ENCODE measurements at regions not wholly inside any gene's neighbourhood (a gene's known extent, or its start where the extent isn't known, plus 50 kb on each side); places are given as distances from the start of the nearest gene placed in this dataset.

DNA sequence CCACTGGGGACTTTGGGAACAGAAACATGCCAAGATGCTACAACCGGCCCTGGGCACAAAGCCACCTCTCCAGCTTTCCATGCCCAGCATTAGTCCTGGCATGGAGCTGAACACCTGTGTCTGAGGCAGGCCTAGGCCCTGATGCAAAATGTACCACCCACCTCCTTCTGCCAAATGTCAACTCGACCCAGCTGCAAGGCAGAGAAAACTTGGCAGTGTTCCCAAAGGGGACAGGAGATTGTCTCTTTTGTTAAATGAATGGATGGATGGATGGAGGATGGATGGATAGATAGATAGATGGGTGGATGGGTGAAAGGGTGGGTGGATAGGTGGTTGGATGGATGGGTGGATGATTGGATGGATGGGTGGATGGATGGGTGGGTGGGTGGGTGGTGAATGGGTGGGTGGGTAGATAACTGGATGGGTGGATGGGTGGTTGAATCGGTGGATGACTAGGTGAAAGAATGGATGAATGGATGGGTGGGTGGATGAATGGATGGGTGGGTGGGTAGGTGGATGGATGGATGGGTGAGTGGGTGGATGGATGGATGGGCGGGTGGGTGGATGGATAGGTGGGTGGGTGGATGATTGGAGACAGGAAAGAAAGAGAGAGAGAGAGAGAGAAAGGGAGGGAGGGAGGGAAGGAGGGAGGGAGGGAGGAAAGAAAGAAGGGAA is 73.4 kb upstream of the TNRC6C start:
- Histone ChIP-seq H3K27ac (ENCODE audit: insufficient read depth, low read length, poor library complexity, severe bottlenecking) (peak overlapping the region; percentile 95), H3K36me3 (ENCODE audit: control insufficient read depth, insufficient read depth, low read length) (no peaks in the 10 kb centered on the region), H3K9me3 (ENCODE audit: control insufficient read depth, low read length) (no peaks in the 10 kb centered on the region), H3K27me3 (replicated peaks; ENCODE audit: control insufficient read depth, insufficient read depth, low read length, poor library complexity, severe bottlenecking) (no peaks in the 10 kb centered on the region), H3K4me1 (ENCODE audit: control insufficient read depth, insufficient read depth, low read length, poor library complexity, severe bottlenecking) (peaks cover 48% of the 10 kb centered on the region), H3K4me3 (ENCODE audit: insufficient read depth, low read depth, low read length, poor library complexity, severe bottlenecking) (no peak overlapping the region)
- DNase-seq = no peak

DNA sequence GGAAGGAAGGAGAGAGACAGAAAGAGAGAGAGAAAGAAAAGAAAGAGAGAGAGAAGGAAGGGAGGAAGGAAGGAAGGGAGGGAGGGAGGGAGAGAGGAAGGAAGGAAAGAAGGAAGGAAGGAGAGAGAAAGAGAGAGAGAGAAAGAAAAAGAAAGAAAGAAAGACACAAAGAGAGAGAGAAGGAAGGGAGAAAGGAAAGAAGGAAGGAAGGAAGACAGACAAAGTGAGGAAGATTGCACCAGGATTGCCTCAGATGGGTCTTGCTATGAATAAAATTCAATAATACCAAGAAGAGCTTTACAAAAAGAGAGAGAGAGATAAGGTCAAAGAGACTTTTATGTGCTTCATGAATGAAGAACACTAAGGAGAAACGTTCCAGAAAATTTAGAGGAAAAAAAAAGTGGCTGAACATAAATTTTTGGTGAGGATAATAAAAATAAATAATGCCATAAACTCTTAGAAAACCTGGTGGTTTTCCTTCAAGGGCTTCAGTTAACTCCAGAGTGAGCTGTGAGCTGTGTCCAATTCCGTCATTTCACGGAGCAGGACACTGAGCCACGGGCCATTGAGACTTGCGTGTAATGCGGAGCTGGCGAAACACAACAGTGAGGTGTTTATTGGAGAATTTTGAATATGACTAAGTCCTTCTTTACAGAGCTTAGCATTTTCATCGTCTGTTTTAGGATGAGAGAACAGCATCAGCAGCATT is 72.7 kb upstream of the TNRC6C start:
- Histone ChIP-seq H3K4me1 (ENCODE audit: control insufficient read depth, insufficient read depth, low read length, poor library complexity, severe bottlenecking) (peaks cover 41% of the 10 kb centered on the region), H3K4me3 (ENCODE audit: insufficient read depth, low read depth, low read length, poor library complexity, severe bottlenecking) (no peak overlapping the region), H3K27ac (ENCODE audit: insufficient read depth, low read length, poor library complexity, severe bottlenecking) (peak overlapping the region; percentile 21), H3K36me3 (ENCODE audit: control insufficient read depth, insufficient read depth, low read length) (no peaks in the 10 kb centered on the region), H3K9me3 (ENCODE audit: control insufficient read depth, low read length) (no peaks in the 10 kb centered on the region), H3K27me3 (replicated peaks; ENCODE audit: control insufficient read depth, insufficient read depth, low read length, poor library complexity, severe bottlenecking) (no peaks in the 10 kb centered on the region)
- no peak for DNase-seq

DNA sequence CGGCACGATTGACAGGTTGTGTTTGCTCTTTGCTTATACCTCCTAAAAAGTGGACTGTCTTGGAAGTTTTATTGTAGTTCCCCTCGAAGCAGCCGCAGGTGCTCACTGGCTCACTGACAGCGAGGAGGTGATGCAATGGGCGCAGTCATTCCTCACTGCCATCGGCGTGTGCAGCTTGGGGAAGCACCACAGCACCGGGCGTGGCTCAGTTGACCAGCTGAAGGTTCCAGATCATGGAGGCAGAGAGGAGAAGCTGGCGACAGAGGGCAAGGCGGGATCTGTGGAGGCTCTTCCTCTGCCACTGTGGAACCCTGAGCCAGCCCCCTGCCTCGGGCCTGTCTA is 72.1 kb upstream of the TNRC6C start:
- Histone ChIP-seq H3K27me3 (replicated peaks; ENCODE audit: control insufficient read depth, insufficient read depth, low read length, poor library complexity, severe bottlenecking) (no peaks in the 10 kb centered on the region), H3K4me3 (ENCODE audit: insufficient read depth, low read depth, low read length, poor library complexity, severe bottlenecking) (no peak overlapping the region), H3K27ac (ENCODE audit: insufficient read depth, low read length, poor library complexity, severe bottlenecking) (no peak overlapping the region), H3K9me3 (ENCODE audit: control insufficient read depth, low read length) (no peaks in the 10 kb centered on the region), H3K4me1 (ENCODE audit: control insufficient read depth, insufficient read depth, low read length, poor library complexity, severe bottlenecking) (peaks cover 36% of the 10 kb centered on the region), H3K36me3 (ENCODE audit: control insufficient read depth, insufficient read depth, low read length) (no peaks in the 10 kb centered on the region)
- DNase-seq = no peak

DNA sequence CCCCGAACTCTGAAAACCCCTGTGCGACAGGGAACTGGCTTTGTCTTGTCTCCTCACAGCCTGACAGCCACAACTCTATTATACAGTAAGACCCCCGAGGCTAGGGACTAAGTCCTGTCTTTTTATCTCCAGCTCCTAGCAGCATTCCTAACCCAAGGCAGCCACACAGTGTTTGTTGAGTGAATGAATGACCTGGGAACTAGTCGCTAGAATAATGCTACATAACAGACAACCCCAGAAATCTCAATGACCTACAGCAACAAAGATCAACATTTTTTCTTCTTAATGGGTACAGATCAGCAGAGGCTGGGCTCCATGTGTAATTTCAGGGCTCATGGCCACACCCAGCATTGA is 71.4 kb upstream of the TNRC6C start:
- Histone ChIP-seq H3K4me1 (ENCODE audit: control insufficient read depth, insufficient read depth, low read length, poor library complexity, severe bottlenecking) (peaks cover 28% of the 10 kb centered on the region), H3K4me3 (ENCODE audit: insufficient read depth, low read depth, low read length, poor library complexity, severe bottlenecking) (peak overlapping the region; percentile 66), H3K9me3 (ENCODE audit: control insufficient read depth, low read length) (no peaks in the 10 kb centered on the region), H3K36me3 (ENCODE audit: control insufficient read depth, insufficient read depth, low read length) (no peaks in the 10 kb centered on the region), H3K27me3 (replicated peaks; ENCODE audit: control insufficient read depth, insufficient read depth, low read length, poor library complexity, severe bottlenecking) (no peaks in the 10 kb centered on the region), H3K27ac (ENCODE audit: insufficient read depth, low read length, poor library complexity, severe bottlenecking) (peak overlapping the region; percentile 95)
- no peak for DNase-seq

DNA sequence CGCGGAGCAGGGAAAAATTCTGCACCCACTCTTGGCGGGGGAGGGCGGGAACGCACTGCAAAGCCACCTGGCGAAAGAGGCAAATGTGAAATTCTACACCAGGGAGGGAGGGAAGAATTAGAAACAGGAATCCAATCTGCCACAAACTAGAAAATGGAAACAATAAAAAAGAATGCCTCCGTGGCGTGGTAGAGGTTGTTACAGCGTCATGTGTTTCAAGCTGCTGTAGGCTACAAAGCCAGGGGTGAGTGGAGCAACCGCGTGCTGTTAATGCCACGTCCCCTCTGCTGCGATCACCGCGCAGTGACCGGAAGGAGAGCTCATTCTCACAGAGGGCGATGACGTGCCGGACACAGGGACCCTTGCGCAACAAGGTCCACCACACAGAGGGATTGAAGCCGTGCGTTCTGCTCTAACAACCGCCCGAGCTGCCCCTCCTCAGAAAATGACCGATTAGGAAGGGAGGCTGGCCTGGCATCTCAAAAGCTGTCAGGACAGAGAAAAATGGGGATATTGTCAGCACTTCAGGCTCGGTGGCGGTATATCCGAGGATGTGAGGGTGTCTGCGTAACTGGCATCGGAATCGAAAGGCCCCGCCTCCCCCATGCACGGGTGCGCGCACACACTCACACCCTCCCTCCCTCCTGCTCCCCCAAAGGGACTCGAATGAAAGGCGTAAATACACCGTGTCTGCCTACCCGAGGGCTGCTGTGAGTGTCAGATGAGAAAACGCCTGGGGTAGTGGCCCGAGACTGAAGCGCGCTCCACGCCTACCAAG is 70.8 kb upstream of the TNRC6C start:
- no peaks in the 10 kb centered on the region for H3K9me3 ChIP-seq (ENCODE audit: control insufficient read depth, low read length)
- H3K4me3 ChIP-seq (ENCODE audit: insufficient read depth, low read depth, low read length, poor library complexity, severe bottlenecking) = peak overlapping the region; percentile 66
- H3K27ac ChIP-seq (ENCODE audit: insufficient read depth, low read length, poor library complexity, severe bottlenecking) = peak overlapping the region; percentile 95
- H3K27me3 ChIP-seq (replicated peaks; ENCODE audit: control insufficient read depth, insufficient read depth, low read length, poor library complexity, severe bottlenecking) = no peaks in the 10 kb centered on the region
- peak; percentile 62 to 72 (median 66) for DNase-seq
- H3K4me1 ChIP-seq (ENCODE audit: control insufficient read depth, insufficient read depth, low read length, poor library complexity, severe bottlenecking) = peaks cover 24% of the 10 kb centered on the region
- no peaks in the 10 kb centered on the region for H3K36me3 ChIP-seq (ENCODE audit: control insufficient read depth, insufficient read depth, low read length)

DNA sequence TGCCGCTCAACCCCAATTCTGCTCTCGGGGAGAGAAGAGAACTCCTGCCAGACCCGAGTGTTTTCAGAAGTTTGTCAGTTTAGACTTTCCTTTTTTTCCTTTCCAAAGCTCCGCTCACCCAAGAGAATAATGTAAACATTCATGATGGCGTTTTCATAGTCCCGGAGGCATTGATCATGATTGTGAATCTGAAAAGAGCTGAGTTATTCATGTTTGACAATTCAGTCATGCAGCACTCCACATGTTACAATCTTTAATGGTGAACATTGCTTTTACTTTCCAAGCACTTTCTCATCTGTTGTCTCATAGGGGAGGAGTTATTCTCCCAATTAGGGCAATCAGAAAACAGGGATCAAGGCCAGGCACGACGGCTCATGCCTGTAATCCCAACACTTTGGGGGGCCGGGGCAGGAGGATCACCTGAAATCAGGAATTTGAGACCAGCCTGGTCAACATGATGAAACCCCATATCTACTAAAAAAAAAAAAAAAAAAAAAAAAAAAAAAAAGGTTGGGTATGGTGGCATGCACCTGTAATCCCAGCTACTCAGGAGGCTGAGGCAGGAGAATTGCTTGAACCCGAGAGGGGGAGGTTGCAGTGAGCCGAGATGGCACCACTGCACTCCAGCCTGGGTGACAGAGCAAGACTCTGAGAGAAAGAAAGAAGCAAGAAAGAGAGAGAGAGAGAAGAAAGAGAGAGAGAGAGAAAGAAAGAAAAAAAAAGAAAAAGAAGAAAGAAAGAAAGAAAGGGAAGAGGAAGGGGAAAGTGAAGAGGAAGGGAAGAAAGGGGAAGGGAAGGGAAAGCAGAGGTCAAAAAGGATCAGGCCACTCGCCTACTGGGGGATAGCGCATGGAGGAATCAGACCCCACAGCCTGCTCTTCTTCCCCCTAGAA is 70.0 kb upstream of the TNRC6C start:
- no peaks in the 10 kb centered on the region for H3K27me3 ChIP-seq (replicated peaks; ENCODE audit: control insufficient read depth, insufficient read depth, low read length, poor library complexity, severe bottlenecking)
- no peak for DNase-seq
- H3K36me3 ChIP-seq (ENCODE audit: control insufficient read depth, insufficient read depth, low read length) = no peaks in the 10 kb centered on the region
- H3K27ac ChIP-seq (ENCODE audit: insufficient read depth, low read length, poor library complexity, severe bottlenecking) = peak overlapping the region; percentile 95
- H3K9me3 ChIP-seq (ENCODE audit: control insufficient read depth, low read length) = no peaks in the 10 kb centered on the region
- peaks cover 15% of the 10 kb centered on the region for H3K4me1 ChIP-seq (ENCODE audit: control insufficient read depth, insufficient read depth, low read length, poor library complexity, severe bottlenecking)
- peak overlapping the region; percentile 66 for H3K4me3 ChIP-seq (ENCODE audit: insufficient read depth, low read depth, low read length, poor library complexity, severe bottlenecking)

DNA sequence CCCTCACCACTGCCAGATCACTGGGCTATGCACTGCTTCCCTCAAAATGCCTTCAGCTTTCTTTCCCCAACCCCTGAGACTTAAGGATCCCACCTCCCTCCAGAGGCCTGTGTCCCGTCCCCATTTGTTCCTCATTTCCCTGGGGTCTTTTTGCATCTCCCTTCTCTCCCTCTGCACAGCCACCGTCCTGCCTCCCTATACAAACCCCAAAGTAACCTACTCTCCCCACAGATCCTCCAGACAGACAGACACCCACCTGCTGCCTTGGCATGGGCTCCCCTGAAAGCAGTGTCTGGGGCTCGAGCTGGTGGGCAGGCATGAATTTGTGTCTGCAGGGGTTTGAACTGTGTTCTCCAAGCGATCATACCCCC is 69.4 kb upstream of the TNRC6C start:
- Histone ChIP-seq H3K27ac (ENCODE audit: insufficient read depth, low read length, poor library complexity, severe bottlenecking) (no peak overlapping the region), H3K4me3 (ENCODE audit: insufficient read depth, low read depth, low read length, poor library complexity, severe bottlenecking) (no peak overlapping the region), H3K9me3 (ENCODE audit: control insufficient read depth, low read length) (no peaks in the 10 kb centered on the region), H3K36me3 (ENCODE audit: control insufficient read depth, insufficient read depth, low read length) (no peaks in the 10 kb centered on the region), H3K4me1 (ENCODE audit: control insufficient read depth, insufficient read depth, low read length, poor library complexity, severe bottlenecking) (peaks cover 9% of the 10 kb centered on the region), H3K27me3 (replicated peaks; ENCODE audit: control insufficient read depth, insufficient read depth, low read length, poor library complexity, severe bottlenecking) (no peaks in the 10 kb centered on the region)
- no peak for DNase-seq

DNA sequence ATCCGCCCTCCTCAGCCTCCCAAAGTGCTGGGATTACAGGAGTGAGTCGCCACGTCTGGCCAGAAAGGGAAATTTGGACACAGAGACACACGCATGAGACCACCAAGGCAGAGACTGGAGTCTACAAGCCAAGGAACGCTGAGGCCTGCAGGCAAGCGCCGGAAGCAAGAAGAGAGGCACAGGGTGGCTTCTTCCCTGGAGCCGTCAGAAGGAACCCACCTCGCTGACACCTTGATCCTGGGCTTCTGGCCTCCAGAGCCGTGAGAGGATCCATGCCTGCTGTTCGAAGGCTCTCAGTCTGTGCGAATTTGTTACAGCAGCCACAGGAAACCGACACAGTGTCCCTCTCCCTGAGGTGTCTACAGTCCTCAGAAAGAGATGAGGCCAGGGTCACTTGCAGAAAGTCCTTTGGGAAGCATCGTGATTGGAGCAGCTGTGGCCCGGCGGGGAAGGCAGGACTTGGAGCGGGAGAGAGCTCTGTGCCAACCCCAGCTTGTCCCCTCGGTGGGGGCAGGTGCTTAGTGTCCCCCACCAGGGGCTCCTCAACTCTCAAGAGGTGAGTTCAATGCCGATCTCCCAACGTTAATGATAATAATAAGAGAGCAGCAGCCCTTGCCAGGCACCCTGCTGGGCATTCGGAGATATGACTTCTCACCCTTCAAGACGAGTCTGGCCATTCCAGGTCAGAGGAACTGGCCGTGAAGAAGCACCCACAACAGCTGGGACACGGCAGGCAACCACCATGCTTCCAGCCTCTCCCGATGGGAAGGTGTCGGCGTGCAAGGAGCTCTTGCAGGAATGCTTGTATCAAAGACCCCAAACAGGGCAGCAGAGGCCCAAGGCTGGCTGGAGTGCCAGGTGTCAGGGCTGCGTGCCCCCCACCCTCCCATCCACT is 68.4 kb upstream of the TNRC6C start:
- no peaks in the 10 kb centered on the region for H3K27me3 ChIP-seq (replicated peaks; ENCODE audit: control insufficient read depth, insufficient read depth, low read length, poor library complexity, severe bottlenecking)
- peaks cover 8% of the 10 kb centered on the region for H3K4me1 ChIP-seq (ENCODE audit: control insufficient read depth, insufficient read depth, low read length, poor library complexity, severe bottlenecking)
- no peaks in the 10 kb centered on the region for H3K36me3 ChIP-seq (ENCODE audit: control insufficient read depth, insufficient read depth, low read length)
- no peak overlapping the region for H3K4me3 ChIP-seq (ENCODE audit: insufficient read depth, low read depth, low read length, poor library complexity, severe bottlenecking)
- no peak overlapping the region for H3K27ac ChIP-seq (ENCODE audit: insufficient read depth, low read length, poor library complexity, severe bottlenecking)
- no peak for DNase-seq
- no peaks in the 10 kb centered on the region for H3K9me3 ChIP-seq (ENCODE audit: control insufficient read depth, low read length)

DNA sequence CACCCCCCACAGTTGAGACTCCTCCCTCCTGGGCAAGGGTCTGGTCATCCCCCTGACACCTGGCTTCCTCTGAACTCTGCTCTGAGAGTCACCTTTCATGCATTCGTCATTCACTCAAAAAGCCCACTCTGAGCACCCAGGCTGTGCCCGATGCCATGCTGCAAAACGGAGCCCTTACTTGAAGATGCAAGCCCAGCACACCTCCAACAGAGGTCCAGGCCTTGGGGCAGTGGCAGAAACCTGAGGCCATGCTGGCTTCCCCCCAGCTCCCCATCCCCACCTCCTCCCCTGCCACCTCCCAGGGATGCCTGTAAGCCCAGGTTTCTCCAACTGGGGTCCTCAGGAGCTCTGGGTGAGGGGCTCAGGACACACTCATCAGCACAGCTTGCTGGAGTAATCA is 67.7 kb upstream of the TNRC6C start:
- H3K27me3 ChIP-seq (replicated peaks; ENCODE audit: control insufficient read depth, insufficient read depth, low read length, poor library complexity, severe bottlenecking) = no peaks in the 10 kb centered on the region
- peaks cover 8% of the 10 kb centered on the region for H3K4me1 ChIP-seq (ENCODE audit: control insufficient read depth, insufficient read depth, low read length, poor library complexity, severe bottlenecking)

More for the DNA sequence above, 67.7 kb upstream of the TNRC6C start:
- no peak for DNase-seq
- no peaks in the 10 kb centered on the region for H3K9me3 ChIP-seq (ENCODE audit: control insufficient read depth, low read length)
- H3K36me3 ChIP-seq (ENCODE audit: control insufficient read depth, insufficient read depth, low read length) = no peaks in the 10 kb centered on the region
- no peak overlapping the region for H3K27ac ChIP-seq (ENCODE audit: insufficient read depth, low read length, poor library complexity, severe bottlenecking)
- no peak overlapping the region for H3K4me3 ChIP-seq (ENCODE audit: insufficient read depth, low read depth, low read length, poor library complexity, severe bottlenecking)

Data from effector memory CD4-positive, alpha-beta T cell (primary cell).